ENCODE measurements at regions not wholly inside any gene's neighbourhood (a gene's known extent, or its start where the extent isn't known, plus 50 kb on each side); places are given as distances from the start of the nearest gene placed in this dataset.

DNA sequence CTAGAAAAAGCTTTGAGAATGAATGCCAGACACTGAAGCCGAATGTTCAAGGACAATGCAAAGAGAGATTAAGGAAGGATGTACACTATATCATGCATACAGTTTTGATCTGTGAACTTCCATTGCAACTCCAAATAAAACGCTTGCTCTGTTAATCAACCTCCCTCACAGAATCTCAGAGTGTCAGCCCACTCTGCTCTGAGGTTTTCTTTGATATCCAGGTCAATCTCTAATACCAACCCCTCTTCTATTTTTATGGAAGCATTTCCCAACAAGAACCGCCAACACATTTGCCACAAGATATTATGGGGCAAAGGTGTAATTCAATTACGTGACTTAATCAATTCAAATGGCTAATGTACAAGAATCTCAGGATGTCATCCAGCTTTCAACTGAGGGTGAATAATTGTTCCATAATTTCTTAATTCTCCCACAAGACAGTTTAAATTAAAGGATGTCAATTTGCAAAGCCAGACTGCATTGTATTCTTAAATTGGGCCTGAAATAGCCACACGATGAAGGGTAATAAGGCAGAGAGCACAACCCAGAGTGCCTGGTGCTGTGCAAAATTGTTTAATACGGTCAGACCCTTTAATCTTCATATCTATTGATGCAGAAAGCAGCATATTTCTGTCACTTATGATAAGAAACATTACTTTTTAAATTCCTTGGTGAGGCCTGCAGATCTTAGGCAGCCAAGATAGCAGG, 459.2 kb upstream of the DAB1 start:
- TF ChIP-seq, protein P1, sequence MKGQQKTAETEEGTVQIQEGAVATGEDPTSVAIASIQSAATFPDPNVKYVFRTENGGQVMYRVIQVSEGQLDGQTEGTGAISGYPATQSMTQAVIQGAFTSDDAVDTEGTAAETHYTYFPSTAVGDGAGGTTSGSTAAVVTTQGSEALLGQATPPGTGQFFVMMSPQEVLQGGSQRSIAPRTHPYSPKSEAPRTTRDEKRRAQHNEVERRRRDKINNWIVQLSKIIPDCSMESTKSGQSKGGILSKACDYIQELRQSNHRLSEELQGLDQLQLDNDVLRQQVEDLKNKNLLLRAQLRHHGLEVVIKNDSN (IDR thresholded peaks at IDR 0.05) = no peak
- TF ChIP-seq, protein P2, sequence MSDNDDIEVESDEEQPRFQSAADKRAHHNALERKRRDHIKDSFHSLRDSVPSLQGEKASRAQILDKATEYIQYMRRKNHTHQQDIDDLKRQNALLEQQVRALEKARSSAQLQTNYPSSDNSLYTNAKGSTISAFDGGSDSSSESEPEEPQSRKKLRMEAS (IDR thresholded peaks at IDR 0.05) = no peak
- TF ChIP-seq NFIC (IDR thresholded peaks at IDR 0.05) (no peak), ZBTB7A (IDR thresholded peaks at IDR 0.05; ENCODE audit: low read depth) (no peak), TEAD4 (IDR thresholded peaks at IDR 0.05) (no peak), FOXM1 (IDR thresholded peaks at IDR 0.05; ENCODE audit: borderline replicate concordance, low read depth) (no peak), TCF12 (IDR thresholded peaks at IDR 0.05; ENCODE audit: low read depth) (no peak), TAF1 (IDR thresholded peaks at IDR 0.05; ENCODE audit: low read depth) (no peak), CEBPB (IDR thresholded peaks at IDR 0.05) (no peak), RAD21 (IDR thresholded peaks at IDR 0.05; ENCODE audit: low read depth) (no peak)

DNA sequence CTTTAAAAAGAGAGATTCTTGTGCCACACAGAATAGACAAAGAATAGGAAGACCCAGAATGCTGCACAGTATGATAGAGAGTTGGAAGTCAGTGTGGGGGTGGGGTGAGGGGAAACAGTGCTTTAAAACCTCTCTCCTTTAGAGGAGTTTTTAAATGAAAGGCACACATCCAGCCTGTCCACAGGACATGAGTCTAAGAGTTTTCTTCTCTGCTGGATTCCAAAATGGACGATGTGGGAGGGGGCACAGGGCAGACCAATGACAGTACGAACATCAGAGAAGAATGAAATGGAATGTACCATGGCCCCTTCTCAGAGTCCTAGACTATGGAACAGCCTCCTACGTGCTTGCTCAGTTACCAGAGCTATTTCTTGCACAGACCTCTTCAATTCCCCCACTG, 458.2 kb upstream of the DAB1 start:
- TF ChIP-seq NFIC (IDR thresholded peaks at IDR 0.05) = no peak
- TF ChIP-seq TCF12 (IDR thresholded peaks at IDR 0.05; ENCODE audit: low read depth) = no peak
- TF ChIP-seq EP300 (IDR thresholded peaks at IDR 0.05; ENCODE audit: borderline replicate concordance) = no peak

DNA sequence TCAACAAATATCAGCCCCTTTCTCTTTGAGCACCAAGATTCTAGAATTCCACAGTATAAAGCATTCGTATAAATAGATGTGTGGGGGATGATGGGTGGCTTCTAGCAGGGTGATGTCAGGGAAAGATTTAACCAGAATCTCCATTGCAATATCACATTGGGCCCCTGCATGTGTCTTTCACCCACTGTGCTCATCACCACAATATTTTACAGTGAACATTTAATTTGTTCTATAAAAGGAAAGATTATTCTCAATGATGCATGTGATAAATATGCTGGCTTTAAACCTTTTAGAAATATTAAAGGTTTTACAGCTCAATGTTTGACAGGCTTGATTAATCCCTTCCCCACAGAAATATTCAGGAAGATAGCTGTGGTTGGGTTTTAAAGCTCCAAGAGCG, 457.8 kb upstream of the DAB1 start:
- TF ChIP-seq CEBPB (IDR thresholded peaks at IDR 0.05) (no peak), TAF1 (IDR thresholded peaks at IDR 0.05; ENCODE audit: low read depth) (no peak), EGR1 (IDR thresholded peaks at IDR 0.05) (no peak), EP300 (IDR thresholded peaks at IDR 0.05; ENCODE audit: borderline replicate concordance) (no peak), YY1 (IDR thresholded peaks at IDR 0.05; ENCODE audit: low read depth) (no peak), TCF12 (IDR thresholded peaks at IDR 0.05; ENCODE audit: low read depth) (no peak), CREB1 (IDR thresholded peaks at IDR 0.05; ENCODE audit: low read depth) (no peak), NFIC (IDR thresholded peaks at IDR 0.05) (no peak), FOXM1 (IDR thresholded peaks at IDR 0.05; ENCODE audit: borderline replicate concordance, low read depth) (no peak), RAD21 (IDR thresholded peaks at IDR 0.05; ENCODE audit: low read depth) (no peak), ZBTB7A (IDR thresholded peaks at IDR 0.05; ENCODE audit: low read depth) (no peak), TEAD4 (IDR thresholded peaks at IDR 0.05) (no peak)
- TF ChIP-seq, protein P2 (IDR thresholded peaks at IDR 0.05) = no peak
- TF ChIP-seq, protein P3, sequence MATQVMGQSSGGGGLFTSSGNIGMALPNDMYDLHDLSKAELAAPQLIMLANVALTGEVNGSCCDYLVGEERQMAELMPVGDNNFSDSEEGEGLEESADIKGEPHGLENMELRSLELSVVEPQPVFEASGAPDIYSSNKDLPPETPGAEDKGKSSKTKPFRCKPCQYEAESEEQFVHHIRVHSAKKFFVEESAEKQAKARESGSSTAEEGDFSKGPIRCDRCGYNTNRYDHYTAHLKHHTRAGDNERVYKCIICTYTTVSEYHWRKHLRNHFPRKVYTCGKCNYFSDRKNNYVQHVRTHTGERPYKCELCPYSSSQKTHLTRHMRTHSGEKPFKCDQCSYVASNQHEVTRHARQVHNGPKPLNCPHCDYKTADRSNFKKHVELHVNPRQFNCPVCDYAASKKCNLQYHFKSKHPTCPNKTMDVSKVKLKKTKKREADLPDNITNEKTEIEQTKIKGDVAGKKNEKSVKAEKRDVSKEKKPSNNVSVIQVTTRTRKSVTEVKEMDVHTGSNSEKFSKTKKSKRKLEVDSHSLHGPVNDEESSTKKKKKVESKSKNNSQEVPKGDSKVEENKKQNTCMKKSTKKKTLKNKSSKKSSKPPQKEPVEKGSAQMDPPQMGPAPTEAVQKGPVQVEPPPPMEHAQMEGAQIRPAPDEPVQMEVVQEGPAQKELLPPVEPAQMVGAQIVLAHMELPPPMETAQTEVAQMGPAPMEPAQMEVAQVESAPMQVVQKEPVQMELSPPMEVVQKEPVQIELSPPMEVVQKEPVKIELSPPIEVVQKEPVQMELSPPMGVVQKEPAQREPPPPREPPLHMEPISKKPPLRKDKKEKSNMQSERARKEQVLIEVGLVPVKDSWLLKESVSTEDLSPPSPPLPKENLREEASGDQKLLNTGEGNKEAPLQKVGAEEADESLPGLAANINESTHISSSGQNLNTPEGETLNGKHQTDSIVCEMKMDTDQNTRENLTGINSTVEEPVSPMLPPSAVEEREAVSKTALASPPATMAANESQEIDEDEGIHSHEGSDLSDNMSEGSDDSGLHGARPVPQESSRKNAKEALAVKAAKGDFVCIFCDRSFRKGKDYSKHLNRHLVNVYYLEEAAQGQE (IDR thresholded peaks at IDR 0.05; ENCODE audit: low read depth) = no peak
- TF ChIP-seq, protein P1 (IDR thresholded peaks at IDR 0.05) = no peak

DNA sequence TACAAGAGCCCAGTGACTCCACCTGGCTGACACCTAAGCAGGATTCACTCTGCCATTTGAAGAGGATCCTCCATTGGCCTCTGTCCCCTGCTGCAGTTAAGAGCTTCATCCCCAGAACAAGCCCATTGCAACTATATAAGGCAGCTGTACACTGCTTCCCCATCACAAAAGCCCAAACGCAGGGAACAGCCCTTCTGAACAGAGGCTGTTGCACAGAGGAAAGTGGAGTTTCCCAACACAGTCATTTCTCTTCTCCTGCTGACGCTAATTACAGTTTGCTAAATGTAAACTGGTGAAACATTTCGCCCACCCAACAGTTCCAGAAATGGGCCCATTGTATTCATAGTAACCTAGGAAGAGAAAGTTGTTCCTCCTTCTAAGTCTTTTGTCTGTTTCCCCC, 455.8 kb upstream of the DAB1 start:
- TF ChIP-seq TEAD4 (IDR thresholded peaks at IDR 0.05) = no peak
- TF ChIP-seq EP300 (IDR thresholded peaks at IDR 0.05; ENCODE audit: borderline replicate concordance) = no peak
- no peak for TF ChIP-seq RAD21 (IDR thresholded peaks at IDR 0.05; ENCODE audit: low read depth)
- TF ChIP-seq YY1 (IDR thresholded peaks at IDR 0.05; ENCODE audit: low read depth) = no peak
- no peak for TF ChIP-seq TCF12 (IDR thresholded peaks at IDR 0.05; ENCODE audit: low read depth)
- no peak for TF ChIP-seq FOXM1 (IDR thresholded peaks at IDR 0.05; ENCODE audit: borderline replicate concordance, low read depth)
- TF ChIP-seq TAF1 (IDR thresholded peaks at IDR 0.05; ENCODE audit: low read depth) = no peak
- no peak for TF ChIP-seq NFIC (IDR thresholded peaks at IDR 0.05)
- no peak for TF ChIP-seq CREB1 (IDR thresholded peaks at IDR 0.05; ENCODE audit: low read depth)
- TF ChIP-seq, protein P1 (IDR thresholded peaks at IDR 0.05) = no peak
- TF ChIP-seq EGR1 (IDR thresholded peaks at IDR 0.05) = no peak
- TF ChIP-seq, protein P3 (IDR thresholded peaks at IDR 0.05; ENCODE audit: low read depth) = no peak
- TF ChIP-seq ZBTB7A (IDR thresholded peaks at IDR 0.05; ENCODE audit: low read depth) = no peak
- no peak for TF ChIP-seq CEBPB (IDR thresholded peaks at IDR 0.05)
- TF ChIP-seq, protein P2 (IDR thresholded peaks at IDR 0.05) = no peak

DNA sequence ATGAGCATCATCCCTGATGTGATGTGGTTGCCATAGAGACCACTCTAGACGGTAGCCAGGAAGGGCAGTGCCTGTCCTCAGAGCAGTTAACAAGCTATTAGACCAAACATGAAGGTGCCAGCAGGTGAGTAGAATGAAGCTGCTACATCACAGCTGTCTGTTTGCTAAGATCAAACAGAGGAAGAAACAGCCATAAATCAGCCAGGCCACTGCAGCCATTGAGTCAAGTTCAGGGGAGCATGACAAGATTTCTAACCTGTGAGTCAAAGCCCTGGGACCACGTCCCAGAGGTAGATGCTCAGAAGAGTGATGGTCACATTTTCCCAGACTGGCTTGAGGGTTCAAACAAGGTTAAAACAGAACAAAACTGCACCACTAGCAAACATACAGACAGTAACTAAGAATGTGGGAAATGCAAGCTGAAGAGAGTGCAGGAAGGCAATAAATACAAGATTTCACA, 450.6 kb upstream of the DAB1 start:
- TF ChIP-seq TCF12 (IDR thresholded peaks at IDR 0.05; ENCODE audit: low read depth) (no peak), CREB1 (IDR thresholded peaks at IDR 0.05; ENCODE audit: low read depth) (no peak), EP300 (IDR thresholded peaks at IDR 0.05; ENCODE audit: borderline replicate concordance) (no peak), CEBPB (IDR thresholded peaks at IDR 0.05) (no peak), TEAD4 (IDR thresholded peaks at IDR 0.05) (no peak), RAD21 (IDR thresholded peaks at IDR 0.05; ENCODE audit: low read depth) (no peak), YY1 (IDR thresholded peaks at IDR 0.05; ENCODE audit: low read depth) (no peak), FOXM1 (IDR thresholded peaks at IDR 0.05; ENCODE audit: borderline replicate concordance, low read depth) (no peak), EGR1 (IDR thresholded peaks at IDR 0.05) (no peak), ZBTB7A (IDR thresholded peaks at IDR 0.05; ENCODE audit: low read depth) (no peak), TAF1 (IDR thresholded peaks at IDR 0.05; ENCODE audit: low read depth) (no peak), NFIC (IDR thresholded peaks at IDR 0.05) (no peak)
- TF ChIP-seq, protein P1 (IDR thresholded peaks at IDR 0.05) = no peak
- TF ChIP-seq, protein P3 (IDR thresholded peaks at IDR 0.05; ENCODE audit: low read depth) = no peak
- TF ChIP-seq, protein P2 (IDR thresholded peaks at IDR 0.05) = no peak

Data from Ishikawa (cell line).